HFF-Myc (cell line): ENCODE measurements at regions not wholly inside any gene's neighbourhood (a gene's known extent, or its start where the extent isn't known, plus 50 kb on each side); places are given as distances from the start of the nearest gene placed in this dataset.

Experiments used
- DNase-seq: peaks from one replicate; pipeline ENCODE4 v3.0.0-alpha.2; 2011; ENCODE audit warnings: low read depth; ENCODE audit errors: extremely low read depth
- H3K4me3 ChIP-seq: replicated peaks from 2 replicates; pipeline ENCODE4 v1.5.1; 2011; ENCODE audit warnings: low read depth, mild to moderate bottlenecking, control low read depth, low read length
- CTCF ChIP-seq: IDR thresholded peaks from 2 replicates; pipeline ENCODE4 v1.5.1; 2012; ENCODE audit warnings: mild to moderate bottlenecking, low read depth, low read length, control low read depth; ENCODE audit errors: missing control alignments

- H3K4me3 ChIP-seq = no peak overlapping the region
- no peak for DNase-seq
- TF ChIP-seq CTCF = no peak
Observed at GRCh38 chr18:76571689-76572088, 76.6 kb upstream of the ZNF516 start.

- no peak for TF ChIP-seq CTCF
- H3K4me3 ChIP-seq = no peak overlapping the region
- no peak for DNase-seq
Observed at GRCh38 chr18:76570856-76571255, 75.8 kb upstream of the ZNF516 start.

DNA sequence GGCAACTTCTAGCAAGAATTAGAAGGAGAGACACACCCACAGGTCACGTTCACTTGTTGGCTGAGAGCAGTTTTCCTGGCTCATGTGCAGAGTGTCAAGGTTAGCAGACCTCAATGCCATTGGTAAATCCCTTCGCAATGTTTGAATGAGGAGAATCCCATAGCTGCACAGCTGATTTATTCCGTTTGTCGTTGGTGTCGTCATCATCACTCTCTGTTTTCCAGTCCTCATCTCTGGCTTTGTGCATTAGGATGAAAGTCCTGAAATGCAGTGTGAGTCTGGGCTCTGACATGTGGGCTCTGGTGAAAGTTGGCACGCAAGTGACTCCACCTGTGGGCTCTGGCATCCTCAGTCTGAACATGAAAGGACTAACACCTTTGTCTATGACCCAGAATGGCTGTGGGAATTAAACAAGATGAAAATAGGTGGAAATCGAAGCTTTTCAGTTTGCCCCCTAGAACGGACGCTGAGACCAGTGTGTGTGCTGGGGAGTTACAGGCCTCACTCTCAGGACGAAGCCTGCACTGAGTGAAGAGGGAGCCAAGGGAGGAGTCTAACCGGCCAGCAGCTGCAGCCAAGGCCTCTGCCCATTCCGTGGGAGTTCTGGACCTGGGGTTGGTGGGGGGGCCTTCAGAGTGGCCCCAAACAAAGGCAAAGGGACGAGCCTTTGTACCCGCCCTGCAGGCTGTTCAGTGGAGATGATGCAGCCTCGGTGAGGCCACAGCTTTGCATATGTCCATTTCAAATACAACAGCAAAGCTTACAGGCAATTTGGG is 74.8 kb upstream of the ZNF516 start:
- DNase-seq = no peak
- H3K4me3 ChIP-seq = no peak overlapping the region
- TF ChIP-seq CTCF = no peak

- no peak for DNase-seq
- TF ChIP-seq CTCF = no peak
Observed at GRCh38 chr18:76568731-76569130, 73.7 kb upstream of the ZNF516 start.

GRCh38 chr18:76567835-76568445 is 72.9 kb upstream of the ZNF516 start:
- no peak overlapping the region for H3K4me3 ChIP-seq
- no peak for DNase-seq
- no peak for TF ChIP-seq CTCF

More at GRCh38 chr18:76568731-76569130, 73.7 kb upstream of the ZNF516 start:
- H3K4me3 ChIP-seq = no peak overlapping the region

DNA sequence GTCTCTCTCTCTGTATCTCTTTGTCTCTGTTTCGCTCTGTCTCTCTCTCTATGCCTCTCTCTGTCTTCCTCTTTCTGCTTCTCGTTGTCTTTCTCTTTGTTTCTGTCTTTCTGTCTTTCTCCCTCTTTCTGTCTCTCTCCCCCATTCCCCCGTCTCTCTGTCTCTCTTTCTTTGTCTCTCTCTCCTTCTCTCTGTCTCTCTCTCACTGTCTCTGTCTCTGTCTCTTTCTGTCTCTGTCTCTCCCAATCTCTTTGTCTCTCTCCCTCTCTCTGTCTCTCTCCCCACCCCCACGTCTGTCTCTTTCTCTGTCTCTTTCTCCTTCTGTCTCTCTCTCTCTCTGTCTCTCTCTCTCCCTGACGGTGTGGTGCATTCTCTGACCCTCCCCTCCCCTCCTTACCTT is 71.9 kb upstream of the ZNF516 start:
- H3K4me3 ChIP-seq = no peak overlapping the region
- DNase-seq = no peak
- TF ChIP-seq CTCF = no peak
